PC-3 (cell line): ENCODE measurements at regions not wholly inside any gene's neighbourhood (a gene's known extent, or its start where the extent isn't known, plus 50 kb on each side); places are given as distances from the start of the nearest gene placed in this dataset.

Source experiments
- EZH2 ChIP-seq: fragments of 300-600 bp; sonication (generic); IDR thresholded peaks from one replicate; pipeline ENCODE4 v1.6.1; 2017; ENCODE audit warnings: antibody characterized with exemption, mild to moderate bottlenecking, low read length; ENCODE audit not compliant: unreplicated experiment
- EZH2phosphoT487 ChIP-seq: fragments of 300-600 bp; sonication (generic); IDR thresholded peaks from 2 replicates; pipeline ENCODE4 v1.6.1; 2018; ENCODE audit warnings: mild to moderate bottlenecking, antibody characterized with exemption, low read length, borderline replicate concordance
- TF ChIP-seq, protein P1 (sequence below): fragments of 300-600 bp; sonication (generic); conservative IDR thresholded peaks from 2 replicates; pipeline ENCODE4 v1.5.1; 2017; ENCODE audit warnings: antibody characterized with exemption, low read depth, mild to moderate bottlenecking, low read length

DNA sequence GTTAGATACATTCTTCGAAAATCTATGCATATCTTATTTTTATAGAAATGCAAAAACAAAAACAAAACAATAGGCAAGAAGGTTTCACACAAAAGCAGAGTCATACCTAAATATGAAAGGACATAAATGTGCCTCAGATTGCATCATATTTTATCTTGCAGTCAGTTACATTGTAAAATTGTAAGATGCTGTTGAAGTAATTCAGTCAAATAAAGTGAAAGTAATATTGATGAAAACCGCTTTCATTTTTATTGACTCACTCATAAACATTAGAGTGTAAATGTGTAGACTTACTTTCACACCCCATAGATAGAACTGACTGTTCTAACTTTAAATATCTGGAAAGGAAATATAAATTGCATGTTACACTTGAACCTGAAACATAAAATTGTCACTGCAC, 931.5 kb upstream of the NUDT12 start:
- TF ChIP-seq, protein P1, sequence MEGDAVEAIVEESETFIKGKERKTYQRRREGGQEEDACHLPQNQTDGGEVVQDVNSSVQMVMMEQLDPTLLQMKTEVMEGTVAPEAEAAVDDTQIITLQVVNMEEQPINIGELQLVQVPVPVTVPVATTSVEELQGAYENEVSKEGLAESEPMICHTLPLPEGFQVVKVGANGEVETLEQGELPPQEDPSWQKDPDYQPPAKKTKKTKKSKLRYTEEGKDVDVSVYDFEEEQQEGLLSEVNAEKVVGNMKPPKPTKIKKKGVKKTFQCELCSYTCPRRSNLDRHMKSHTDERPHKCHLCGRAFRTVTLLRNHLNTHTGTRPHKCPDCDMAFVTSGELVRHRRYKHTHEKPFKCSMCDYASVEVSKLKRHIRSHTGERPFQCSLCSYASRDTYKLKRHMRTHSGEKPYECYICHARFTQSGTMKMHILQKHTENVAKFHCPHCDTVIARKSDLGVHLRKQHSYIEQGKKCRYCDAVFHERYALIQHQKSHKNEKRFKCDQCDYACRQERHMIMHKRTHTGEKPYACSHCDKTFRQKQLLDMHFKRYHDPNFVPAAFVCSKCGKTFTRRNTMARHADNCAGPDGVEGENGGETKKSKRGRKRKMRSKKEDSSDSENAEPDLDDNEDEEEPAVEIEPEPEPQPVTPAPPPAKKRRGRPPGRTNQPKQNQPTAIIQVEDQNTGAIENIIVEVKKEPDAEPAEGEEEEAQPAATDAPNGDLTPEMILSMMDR: no peak
- TF ChIP-seq EZH2phosphoT487: no peak
- TF ChIP-seq EZH2: no peak
